ENCODE measurements at regions not wholly inside any gene's neighbourhood (a gene's known extent, or its start where the extent isn't known, plus 50 kb on each side); places are given as distances from the start of the nearest gene placed in this dataset.

DNA sequence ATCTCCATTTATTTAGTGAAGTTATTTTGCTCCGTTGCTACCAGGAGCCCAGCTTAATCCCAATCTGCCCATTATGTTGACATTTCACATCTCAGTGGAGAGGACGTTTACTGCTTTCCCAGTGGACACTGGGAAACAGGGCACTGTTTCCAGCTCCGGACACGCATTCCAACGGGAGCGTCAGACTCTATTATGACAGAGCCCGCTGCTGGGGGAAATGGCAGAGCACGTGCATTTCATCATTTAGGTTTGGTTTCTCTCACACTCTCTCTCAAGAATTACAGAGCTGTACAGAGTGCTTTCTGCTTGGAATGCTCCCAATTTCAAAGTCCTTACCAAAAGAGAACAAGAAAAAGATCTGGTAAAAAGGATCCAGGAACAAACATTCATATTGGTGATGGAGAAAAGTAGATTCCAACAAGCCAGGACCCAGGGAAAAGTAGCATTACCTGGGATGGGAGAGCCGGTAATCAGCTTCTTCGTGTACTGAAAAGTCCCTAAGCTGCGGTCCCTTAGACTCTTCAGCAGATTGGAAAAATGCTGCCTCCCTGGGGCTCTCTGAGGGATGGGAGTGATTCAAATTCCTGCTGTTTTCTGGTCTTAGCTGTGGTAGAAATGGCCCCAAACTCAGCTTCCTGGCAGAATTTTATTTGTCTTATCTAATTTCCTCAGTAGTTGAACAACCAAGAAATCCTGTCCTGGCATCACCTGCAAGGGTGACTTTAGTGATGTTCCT lies 136.0 kb upstream of the THBS1 start:
- TF ChIP-seq, protein P1, sequence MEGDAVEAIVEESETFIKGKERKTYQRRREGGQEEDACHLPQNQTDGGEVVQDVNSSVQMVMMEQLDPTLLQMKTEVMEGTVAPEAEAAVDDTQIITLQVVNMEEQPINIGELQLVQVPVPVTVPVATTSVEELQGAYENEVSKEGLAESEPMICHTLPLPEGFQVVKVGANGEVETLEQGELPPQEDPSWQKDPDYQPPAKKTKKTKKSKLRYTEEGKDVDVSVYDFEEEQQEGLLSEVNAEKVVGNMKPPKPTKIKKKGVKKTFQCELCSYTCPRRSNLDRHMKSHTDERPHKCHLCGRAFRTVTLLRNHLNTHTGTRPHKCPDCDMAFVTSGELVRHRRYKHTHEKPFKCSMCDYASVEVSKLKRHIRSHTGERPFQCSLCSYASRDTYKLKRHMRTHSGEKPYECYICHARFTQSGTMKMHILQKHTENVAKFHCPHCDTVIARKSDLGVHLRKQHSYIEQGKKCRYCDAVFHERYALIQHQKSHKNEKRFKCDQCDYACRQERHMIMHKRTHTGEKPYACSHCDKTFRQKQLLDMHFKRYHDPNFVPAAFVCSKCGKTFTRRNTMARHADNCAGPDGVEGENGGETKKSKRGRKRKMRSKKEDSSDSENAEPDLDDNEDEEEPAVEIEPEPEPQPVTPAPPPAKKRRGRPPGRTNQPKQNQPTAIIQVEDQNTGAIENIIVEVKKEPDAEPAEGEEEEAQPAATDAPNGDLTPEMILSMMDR (IDR thresholded peaks at IDR 0.05), result no peak
- TF ChIP-seq POLR2A (IDR thresholded peaks at IDR 0.05), result no peak

Data from transverse colon (tissue), 3 donors.